GM19023 (cell line): ENCODE measurements at regions not wholly inside any gene's neighbourhood (a gene's known extent, or its start where the extent isn't known, plus 50 kb on each side); places are given as distances from the start of the nearest gene placed in this dataset.

ENCODE experiments used
- ATAC-seq: cut with Tn5 transposase; IDR thresholded peaks from one replicate; pipeline ENCODE4 v1.9.1; 2021; ENCODE audit warnings: mild to moderate bottlenecking, moderate library complexity; ENCODE audit not compliant: unreplicated experiment

- ATAC-seq: no peak
Measured at GRCh38 chr5:158172005-158172404, 313.1 kb upstream of the CLINT1 start.

- no peak for ATAC-seq
Measured at GRCh38 chr5:158170534-158170933, 311.6 kb upstream of the CLINT1 start.

GRCh38 chr5:158170060-158170459 lies 311.1 kb upstream of the CLINT1 start:
- ATAC-seq: no peak

GRCh38 chr5:158166424-158166823 lies 307.5 kb upstream of the CLINT1 start:
- no peak for ATAC-seq

GRCh38 chr5:158165647-158166046 lies 306.7 kb upstream of the CLINT1 start:
- no peak for ATAC-seq

- ATAC-seq: no peak
Measured at GRCh38 chr5:158164296-158165047, 305.5 kb upstream of the CLINT1 start.

GRCh38 chr5:158163451-158164295 lies 304.7 kb upstream of the CLINT1 start:
- ATAC-seq: no peak

GRCh38 chr5:158162479-158163034 lies 303.6 kb upstream of the CLINT1 start:
- no peak for ATAC-seq

GRCh38 chr5:158162026-158162425 lies 303.1 kb upstream of the CLINT1 start:
- no peak for ATAC-seq

GRCh38 chr5:158159621-158160020 lies 300.7 kb upstream of the CLINT1 start:
- ATAC-seq: no peak

GRCh38 chr5:158155811-158156505 lies 297.0 kb upstream of the CLINT1 start:
- ATAC-seq: no peak

- no peak for ATAC-seq
Measured at GRCh38 chr5:158155067-158155466, 296.1 kb upstream of the CLINT1 start.

GRCh38 chr5:158154226-158155005 lies 295.5 kb upstream of the CLINT1 start:
- ATAC-seq: no peak

- no peak for ATAC-seq
Measured at GRCh38 chr5:158153508-158153907, 294.6 kb upstream of the CLINT1 start.

GRCh38 chr5:158152136-158152535 lies 293.2 kb upstream of the CLINT1 start:
- no peak for ATAC-seq

GRCh38 chr5:158147227-158147626 lies 288.3 kb upstream of the CLINT1 start:
- ATAC-seq: no peak

- no peak for ATAC-seq
Measured at GRCh38 chr5:158145827-158146226, 286.9 kb upstream of the CLINT1 start.

- ATAC-seq: no peak
Measured at GRCh38 chr5:158143081-158143480, 284.1 kb upstream of the CLINT1 start.

GRCh38 chr5:158142156-158142555 lies 283.2 kb upstream of the CLINT1 start:
- ATAC-seq: no peak

- ATAC-seq: no peak
Measured at GRCh38 chr5:158140120-158140731, 281.3 kb upstream of the CLINT1 start.
